ENCODE measurements at regions not wholly inside any gene's neighbourhood (a gene's known extent, or its start where the extent isn't known, plus 50 kb on each side); places are given as distances from the start of the nearest gene placed in this dataset.

DNA sequence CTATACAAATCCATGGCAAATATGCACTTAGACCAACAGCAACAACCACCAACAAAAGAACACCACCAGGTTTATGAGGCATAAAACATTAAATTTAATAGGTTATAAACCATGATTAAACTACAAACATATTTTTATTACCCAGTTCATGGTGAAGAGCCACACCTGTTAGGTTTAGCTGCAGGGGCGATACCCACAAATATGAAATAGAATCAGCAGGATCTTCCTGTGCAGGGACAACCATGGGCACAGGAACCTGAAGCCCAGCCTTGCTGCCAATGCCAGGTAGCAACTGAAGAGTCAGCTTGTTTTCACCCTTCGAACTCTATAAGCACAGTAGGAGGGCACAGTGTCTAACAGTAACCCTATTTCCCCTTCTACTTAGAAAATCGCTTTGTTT is 675.0 kb downstream of the SATB2 start:
- DNase-seq: no peak

DNA sequence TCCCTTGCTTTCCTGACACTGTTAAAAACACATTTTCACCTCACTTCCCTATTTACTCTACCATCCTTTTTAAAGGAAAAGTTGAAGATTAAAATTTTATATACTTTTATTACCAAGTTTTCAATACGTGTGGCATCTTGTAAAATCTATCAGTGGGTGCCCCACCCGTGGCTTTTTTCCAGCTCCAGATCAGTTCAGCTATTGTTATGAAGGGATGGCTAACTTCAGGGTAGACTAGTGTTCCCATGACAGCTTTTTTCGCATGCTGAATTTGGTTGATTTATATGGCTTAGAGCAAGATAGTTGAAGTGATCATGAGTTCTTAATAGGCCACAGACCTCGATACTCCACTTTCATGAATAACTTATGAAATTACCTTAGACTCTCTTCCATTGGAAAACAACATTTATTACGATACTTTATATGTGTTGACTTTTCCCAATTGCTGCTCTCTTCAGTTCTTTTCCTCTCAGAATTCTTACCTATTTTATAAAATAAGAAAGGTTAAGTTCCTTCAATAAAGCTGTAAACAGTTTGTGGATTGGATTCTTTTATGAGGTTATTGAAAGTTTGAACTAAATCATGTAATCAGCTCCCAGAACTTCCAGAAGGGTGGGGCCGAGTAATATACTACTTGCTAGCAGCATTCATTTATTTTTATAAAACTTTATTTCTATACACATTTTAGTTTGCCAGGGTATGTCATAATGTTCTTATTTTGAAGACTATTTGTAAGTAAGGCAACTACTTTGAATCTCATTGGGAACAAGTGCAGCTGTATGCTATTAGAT is 680.9 kb downstream of the SATB2 start:
- DNase-seq: no peak

DNA sequence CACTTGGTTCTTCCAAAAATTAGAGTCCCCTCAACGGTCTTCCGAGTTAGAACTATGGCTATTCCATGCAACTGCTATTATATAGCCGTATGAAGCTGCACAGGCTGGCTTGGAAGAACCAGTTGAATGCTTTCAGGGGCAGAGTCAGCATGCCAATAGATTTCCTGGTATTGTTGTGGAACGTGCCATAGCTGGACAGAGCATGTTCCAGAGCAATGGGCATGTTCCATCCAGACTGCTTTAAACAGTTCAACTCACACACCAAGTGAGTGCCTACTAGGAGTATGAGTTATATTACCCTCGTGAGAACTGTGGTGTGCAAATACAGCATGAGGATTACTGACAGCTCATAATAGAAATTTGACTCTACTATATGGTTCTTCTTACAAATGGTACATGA is 682.0 kb downstream of the SATB2 start:
- no peak for DNase-seq

DNA sequence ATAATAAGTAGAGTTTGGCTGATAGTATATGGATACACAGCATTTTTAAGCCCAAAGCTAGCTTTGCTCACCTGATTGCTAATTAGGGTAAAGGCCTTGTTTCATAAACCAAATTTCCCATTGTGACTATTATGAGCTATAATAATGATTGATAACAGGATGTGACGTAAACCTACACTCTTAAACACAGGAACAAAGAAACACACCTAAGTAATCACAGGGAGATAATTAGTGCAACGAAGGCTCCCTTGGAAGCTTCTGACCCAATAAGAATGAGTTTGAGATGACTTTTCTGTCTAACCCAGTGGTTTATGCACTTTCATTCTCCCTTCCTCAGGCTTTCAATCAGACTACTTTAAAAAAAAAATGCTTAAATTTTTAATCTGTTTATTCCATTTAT is 683.2 kb downstream of the SATB2 start:
- DNase-seq: no peak

DNA sequence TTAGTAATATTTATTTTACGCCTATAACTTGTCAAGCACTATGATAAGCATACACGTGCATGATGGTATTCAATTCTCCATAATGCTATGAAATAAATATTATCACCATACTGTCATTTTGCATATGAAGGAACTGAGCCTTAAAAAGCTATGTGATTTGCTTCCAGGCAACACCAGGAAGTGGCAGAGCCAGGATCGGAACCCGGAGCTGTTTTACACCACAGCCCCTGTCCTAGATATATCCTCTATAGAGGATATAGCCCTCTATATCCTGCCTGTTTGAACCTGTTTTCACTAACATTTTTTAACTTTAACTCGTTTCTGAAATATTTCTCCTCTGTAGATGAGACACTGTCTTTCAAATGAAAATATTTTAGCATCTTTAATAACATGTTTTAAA is 690.0 kb downstream of the SATB2 start:
- no peak for DNase-seq

DNA sequence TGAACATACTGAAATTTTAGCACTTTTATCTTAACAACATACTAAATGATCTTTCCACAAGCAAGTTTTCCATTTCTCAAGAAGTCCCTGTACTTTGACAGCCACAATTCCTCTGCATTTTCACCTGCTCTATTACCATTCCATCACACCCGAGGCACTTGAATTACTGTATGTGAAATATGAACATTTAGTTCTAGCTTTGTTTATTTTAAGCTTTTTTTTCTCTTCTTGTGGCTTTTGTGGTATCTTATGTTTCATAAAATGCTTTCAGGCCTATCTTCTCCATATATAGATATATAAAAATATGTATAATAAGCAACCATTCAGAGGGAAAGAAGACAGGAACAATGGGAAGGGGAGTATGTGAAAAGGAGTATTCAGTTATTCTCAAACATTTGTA is 693.9 kb downstream of the SATB2 start:
- no peak for DNase-seq

DNA sequence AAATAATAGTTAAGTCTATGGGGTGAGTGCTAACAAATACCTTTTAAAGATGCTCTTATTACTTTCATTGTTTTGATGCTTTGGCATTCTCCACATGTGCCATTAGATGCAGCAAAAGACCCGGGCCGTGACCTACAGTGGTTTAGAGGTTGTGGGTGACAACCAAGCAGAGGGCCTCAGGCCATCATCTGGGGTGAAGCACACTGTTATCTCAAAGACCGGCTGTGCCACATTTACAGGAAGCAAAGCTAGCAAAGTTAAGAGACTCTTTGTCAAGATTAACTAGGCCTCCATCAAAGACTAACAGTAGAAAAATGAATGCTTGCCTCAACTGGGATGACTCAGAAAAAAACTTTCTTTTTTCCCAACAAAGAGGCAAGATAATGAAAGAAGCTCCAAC is 695.3 kb downstream of the SATB2 start:
- DNase-seq: no peak

DNA sequence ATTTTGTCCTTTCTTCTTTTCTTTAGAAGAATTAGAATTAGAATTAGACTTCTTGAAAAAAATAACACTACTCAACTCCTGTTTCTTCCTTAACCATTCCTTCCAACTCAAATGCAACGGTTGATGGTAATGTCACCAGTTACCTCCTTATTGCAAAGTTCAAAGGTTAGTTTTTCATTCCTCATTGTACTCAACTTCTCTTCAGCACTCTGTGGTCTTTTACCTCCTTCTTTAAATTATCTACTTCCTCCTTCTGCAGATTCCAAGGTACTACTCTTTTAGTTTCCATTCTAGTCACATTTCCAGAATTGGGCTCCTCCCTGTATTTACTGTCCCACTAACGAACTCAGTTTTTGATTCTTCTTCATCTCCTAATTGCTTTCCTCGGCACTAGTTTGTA is 700.7 kb downstream of the SATB2 start:
- no peak for DNase-seq

DNA sequence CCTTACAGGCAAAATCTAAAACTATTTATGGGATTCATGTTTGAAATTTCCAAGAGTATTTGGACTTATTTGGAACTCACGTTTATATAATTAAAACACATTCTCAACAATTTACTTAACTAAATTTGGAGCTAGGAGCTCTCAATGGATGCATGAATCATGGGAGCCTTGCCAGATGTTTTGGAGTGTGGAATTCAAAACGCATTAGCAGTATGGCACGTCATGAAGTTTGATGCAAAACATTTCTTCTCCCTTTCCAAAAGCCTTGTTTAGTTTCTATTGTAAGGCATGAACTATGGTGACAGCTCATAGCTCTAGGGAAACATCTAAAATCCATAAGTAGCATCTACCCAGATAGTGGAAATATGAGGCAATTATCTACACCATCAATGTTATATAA is 701.6 kb downstream of the SATB2 start:
- DNase-seq: no peak

DNA sequence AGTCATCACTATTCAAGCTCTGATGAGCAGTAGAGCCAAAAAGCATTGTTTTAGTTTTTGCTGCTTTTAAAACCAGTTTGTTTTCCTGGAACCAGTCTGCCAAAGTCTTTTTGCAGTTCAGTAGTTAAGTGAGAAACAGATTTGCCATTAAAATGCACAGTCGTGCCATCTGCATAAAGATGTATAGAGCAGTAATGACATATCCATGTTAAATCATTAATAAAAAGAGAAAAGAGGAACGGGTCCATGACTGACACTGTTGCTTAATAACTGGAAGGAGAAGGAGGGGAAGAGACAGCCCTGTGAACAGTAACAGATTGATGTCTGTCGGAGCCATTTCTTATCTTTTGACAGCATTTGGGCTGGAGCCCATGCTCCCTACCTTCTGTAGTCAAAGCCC is 704.6 kb downstream of the SATB2 start:
- DNase-seq: no peak

DNA sequence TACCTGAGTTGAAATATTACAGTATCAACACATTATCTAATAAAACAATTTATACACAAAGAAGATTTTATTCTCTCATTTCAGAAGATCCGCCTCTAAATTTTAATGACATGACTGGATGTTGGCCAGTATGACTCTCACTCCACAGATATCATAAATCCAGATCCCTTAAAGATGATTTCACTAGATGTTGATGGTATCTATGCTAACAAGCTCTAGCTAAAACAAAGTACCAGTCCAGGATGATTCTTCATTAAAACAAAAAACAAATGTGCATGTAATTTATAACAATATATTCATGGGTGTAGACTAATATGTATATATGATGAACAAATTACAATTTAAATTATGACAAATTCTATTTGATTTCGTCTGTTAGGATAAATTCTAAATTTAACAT is 708.4 kb downstream of the SATB2 start:
- DNase-seq: no peak

DNA sequence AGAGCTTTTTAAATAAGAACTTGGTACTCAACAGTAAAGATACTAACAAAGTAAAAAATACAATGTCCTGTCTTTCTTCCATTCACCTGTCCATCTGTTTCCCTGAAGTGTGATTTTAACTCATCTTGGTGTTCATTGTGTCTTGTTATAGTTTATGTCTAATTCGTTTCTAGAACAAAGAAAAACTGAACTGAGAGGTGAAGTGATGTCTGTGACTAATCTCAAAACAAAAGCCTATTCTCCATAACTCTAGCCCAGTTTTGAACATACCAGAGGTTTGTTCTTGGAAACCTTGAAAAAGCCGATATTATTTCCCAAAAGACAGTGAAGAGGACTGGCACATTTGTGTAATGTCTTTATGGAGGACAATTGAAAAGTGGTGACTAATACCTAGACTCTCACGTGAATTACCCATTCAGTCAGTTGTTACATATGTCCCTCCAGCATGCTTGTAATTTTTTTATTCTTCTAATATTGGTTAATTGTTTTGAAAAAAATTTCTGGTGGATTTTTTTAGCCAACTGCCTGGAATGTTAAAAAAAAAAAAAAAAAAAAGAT is 725.8 kb downstream of the SATB2 start:
- DNase-seq: no peak

DNA sequence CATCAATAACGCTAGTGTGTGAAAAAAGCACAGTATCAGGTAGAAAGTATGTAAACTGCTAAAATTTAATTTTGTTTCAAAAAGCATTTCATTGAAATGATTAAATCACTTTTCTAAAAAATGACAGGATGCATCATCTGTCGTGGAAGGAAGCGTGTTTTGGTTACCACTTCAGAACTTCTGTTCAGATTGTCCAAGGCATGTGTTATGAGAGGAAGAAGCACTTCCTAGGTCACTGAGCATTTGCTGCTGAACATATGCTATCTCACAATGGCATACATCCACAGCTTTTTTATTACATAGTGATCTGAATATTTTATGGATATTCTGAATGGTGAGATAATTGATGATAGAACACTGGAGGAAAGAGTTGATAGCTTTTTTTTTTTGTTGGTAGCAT is 737.5 kb downstream of the SATB2 start:
- DNase-seq: no peak

DNA sequence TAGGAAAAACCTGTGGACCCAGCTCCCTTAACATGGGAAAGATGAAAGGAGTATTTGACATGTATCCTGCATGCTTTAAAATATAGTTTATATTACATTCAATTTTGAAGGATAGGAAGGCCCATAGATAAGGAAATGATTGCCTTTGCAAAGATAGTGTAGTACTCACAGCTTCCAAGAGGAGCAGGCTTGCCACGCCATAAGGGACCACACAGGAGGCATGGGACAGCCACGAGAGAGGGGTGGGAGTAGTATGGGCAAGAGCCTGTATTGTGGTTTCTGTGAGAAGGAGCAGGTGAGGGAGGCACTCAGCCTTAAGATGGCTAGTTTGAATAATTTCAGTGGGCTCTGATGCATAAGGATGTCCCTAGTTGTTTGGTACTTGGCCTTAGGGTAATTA is 740.3 kb downstream of the SATB2 start:
- no peak for DNase-seq

DNA sequence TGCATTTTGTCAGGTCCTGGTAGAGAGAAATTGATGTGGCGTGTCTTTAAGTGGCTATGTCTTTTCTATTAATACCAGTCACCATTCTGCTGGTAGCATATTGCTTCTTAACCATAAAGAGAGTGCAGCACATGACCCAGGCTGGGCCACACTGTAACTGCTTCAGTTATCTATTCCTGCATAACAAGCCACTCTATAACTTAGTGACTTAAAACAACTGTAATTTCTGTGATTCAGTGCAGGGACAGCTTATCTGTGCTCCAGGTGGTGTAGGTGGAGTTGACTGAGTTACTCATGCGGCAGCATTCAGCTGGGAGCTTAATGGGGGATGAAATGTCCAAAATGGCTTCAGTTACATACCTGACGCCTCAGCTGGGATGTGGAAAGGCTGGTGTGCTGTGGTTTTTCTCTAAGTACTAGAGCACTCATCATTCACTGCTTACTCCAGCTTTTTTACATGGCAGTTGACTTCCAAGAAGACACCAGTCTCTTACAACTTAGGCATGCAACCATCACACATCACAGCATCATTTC is 742.4 kb downstream of the SATB2 start:
- no peak for DNase-seq

DNA sequence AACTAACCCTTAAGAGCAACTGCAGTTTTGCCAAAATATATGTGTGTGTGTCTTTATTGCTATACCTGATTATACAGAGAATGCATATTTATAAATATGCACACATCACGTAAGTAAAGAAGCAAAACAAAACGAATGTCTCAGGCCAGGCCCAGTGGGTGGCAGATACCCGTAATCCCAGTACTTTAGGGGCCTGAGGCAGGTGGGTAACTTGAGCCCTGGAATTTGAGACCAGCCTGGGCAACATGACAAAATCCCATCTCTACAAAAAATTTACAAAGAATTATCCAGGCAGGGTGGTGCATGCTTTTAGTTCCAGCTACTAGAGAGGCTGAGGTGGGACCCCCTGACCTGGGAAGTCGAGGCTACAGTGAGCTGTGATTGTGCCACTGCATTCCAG is 745.3 kb downstream of the SATB2 start:
- no peak for DNase-seq

DNA sequence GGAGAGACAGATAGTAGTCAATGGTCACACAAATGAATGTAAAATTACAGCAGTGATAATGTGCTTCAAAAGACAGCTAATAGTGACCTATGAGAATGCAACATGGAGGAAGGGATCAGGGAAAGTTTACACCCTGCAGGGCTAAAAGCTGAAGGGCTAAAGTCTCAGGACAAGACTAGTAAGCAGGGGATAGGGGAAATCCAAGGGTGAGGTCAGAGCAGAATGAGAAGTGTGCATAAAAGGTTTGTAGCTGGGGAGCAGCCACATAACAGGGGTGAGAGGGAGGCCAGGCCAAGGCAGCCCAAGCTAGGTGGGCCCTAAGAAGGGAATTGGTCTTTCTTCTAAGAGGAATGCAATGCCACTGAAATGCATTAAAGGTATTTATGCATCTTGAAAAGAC is 746.3 kb downstream of the SATB2 start:
- no peak for DNase-seq

DNA sequence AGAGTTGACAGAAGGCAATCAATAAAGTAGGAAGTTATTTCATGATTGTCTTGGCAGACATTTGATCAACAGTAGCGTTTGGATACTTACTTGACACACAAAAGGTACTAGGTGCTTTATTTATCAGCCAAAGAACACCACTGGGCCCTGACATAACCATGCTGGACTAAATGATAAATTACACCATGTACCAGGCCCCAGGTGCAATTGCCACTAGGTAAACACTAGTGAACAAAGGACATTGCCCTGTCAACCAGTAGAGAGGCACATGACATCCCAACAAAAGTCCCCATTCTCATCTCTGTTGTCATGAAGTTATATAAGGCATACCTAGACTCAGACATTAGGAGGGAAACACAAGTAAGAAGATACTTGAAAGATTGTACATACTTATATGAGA is 747.2 kb downstream of the SATB2 start:
- no peak for DNase-seq

DNA sequence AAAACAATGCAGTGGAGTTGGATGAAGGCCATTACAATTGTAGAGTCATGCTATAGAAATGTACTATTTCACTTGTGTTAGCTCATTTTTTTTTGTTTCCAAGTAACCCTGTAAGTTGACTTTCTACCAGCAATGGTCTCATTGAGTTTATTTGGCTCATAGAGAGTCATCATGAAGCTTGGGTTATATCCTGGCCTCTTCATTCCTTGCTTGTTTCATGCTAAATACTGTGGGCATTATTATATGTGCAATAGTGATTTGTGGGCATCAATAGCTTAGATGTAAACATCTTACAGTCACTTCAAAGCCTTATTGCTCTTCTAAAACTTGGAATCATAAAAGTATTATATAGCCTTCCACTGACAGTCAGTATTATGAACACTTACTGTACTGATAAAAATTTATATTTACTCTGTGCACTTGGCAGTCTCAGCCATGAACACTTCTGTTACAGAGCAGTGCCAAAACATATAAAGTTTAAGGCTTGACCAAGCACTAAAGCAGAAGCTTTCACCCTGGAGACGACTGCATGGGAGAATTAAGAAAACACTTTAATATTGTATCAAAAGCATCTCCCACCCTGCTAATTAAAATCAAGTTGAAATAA is 751.2 kb downstream of the SATB2 start:
- DNase-seq: no peak

DNA sequence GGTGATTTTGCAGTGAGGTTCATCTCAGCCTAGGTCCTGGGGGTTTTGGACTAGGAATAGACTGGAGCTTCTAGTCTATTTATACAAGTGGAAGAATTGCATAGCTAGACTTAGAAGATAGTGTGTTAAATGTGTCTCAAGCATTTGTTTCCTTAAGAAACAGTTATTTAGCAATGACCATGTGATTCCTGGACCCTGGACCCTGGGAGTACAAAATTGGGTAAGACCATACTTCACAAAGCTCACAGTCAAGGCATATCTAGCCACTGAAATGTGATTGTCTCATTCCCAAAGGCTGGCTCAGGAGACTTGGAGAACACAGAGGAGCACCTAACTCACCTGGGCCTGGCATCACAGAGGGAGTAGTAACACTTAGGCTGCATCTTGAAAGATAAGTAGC is 754.5 kb downstream of the SATB2 start:
- DNase-seq: no peak

DNA sequence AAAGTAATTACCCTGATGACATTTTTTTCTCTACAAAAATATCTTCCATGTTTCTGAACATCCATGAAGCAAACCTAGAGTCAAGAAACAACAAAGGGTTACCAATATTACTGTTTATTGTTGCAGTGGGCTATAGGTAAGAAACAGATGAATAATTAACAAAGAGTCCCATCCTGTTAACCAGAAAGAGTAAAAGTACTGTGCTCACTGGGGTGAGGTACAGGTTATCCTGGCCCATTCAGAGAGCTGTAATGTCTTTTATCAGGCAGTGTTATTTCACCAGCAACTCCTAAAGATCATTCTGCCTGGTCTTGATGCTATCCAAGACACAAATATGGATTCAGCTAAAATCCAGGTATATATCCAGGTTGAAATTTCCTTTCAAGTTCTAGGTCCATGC is 754.9 kb downstream of the SATB2 start:
- DNase-seq: no peak

DNA sequence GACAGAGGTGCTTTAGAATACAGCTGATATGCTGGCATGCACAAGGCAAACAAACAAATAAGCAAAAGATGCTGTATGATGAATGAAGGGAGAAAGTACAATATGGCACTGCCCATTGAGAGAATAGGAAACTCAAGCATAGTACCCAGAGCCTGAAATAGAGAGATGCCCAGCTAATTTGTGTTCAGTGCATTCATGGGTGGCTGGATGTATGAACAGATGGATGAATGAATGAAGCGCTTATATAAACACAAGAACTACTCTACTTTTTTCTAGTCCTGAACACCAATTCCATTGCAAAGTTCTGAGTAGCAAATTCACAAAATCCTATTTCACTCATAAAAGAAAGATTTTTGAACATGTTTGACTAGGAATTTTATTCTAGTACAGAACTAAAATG is 756.3 kb downstream of the SATB2 start:
- DNase-seq: no peak

DNA sequence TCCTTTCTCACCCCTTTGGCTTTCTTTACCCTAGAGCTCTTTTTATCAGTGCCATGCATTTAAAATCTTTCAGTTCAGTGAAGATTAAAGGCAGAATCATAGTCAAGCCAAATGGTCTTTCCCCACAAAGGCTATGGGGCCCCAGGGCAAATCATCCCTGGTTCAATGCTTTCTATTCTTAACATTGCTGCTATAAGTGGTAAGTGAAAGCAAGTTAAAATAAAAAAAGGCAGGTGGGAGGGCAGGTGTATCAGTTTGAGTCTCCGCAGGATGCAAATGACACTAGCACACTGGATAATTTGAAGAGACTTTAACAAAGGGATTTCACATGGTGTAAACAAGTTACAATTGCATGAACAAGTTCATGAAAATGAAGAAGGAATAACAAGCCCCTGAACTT is 757.4 kb downstream of the SATB2 start:
- no peak for DNase-seq

DNA sequence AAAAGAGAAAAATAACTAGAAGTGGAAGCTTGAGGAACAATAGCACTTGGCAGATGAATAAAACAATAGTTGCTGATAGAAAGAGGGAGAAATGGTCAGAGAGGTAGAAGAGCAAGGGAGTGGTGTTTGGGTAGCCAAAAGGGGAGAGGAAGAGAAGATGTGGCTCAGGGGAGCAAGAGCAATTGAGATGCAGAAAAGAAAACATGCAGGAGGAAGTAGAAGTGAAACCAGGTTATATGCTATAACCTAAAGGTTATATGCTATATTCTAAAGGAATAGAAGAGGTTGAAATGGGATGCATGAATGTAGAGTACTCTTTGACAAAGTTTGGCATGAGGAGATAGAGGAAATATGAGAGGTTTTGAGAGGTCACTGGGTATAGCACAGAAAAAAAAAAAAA is 759.5 kb downstream of the SATB2 start:
- no peak for DNase-seq

DNA sequence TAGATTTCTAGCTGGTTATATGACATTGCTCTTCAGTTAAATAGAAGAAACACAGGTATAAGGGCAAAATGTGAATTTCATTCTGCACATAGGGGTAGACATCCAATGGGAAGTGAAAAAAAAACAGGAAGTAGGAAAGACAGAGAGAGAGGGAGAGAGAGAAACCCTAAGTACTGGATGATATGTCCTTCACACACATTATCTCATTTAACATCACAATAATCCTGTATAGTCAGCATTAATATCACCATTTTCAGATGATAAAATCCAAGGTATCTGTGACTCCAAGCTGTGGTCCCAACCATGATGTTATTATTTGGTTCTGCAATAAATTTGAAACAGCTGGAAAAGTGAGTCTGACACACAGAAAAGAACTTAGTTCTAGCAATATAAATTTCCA is 759.9 kb downstream of the SATB2 start:
- no peak for DNase-seq

All from NCI-H524 (cell line).